Peyer's patch (tissue), 4 donors: ENCODE measurements at regions not wholly inside any gene's neighbourhood (a gene's known extent, or its start where the extent isn't known, plus 50 kb on each side); places are given as distances from the start of the nearest gene placed in this dataset.

Experiments
- DNase-seq, 3 donors: peaks; one replicate each; pipeline ENCODE4 v3.0.0-alpha.2; 2017 to 2019
- H3K27ac ChIP-seq, 4 donors: fragments of 200-600 bp; sonication (generic); one replicate each; pipeline ENCODE4 v1.5.1; 2016 to 2019
- H3K27me3 ChIP-seq, 2 donors: fragments of 200-600 bp; sonication (generic); one replicate each; pipeline ENCODE4 v1.5.1; 2019
- H3K36me3 ChIP-seq, 3 donors: fragments of 200-600 bp; sonication (generic); one replicate each; pipeline ENCODE4 v1.5.1; 2016 to 2019
- H3K4me1 ChIP-seq, 4 donors: fragments of 200-600 bp; sonication (generic); one replicate each; pipeline ENCODE4 v1.5.1; 2016 to 2019
- H3K4me3 ChIP-seq, 4 donors: fragments of 200-600 bp; sonication (generic); 1 replicate in 3 of 4; 2 replicates in 1 of 4; pipeline ENCODE4 v1.5.1; 2016 to 2019; ENCODE audit warnings: mild to moderate bottlenecking in 1 of 4
- H3K9me3 ChIP-seq, 4 donors: fragments of 200-600 bp; sonication (generic); one replicate each; pipeline ENCODE4 v1.5.1; 2016 to 2019; ENCODE audit warnings: mild to moderate bottlenecking in 1 of 4
- CTCF ChIP-seq, 6 experiments: fragments of 450-650 bp in 4 of 6; fragments of 200-600 bp in 2 of 6; sonication (generic) in 1 of 6; IDR thresholded peaks; one replicate each; pipeline ENCODE4 v1.5.1; 2017 to 2019; ENCODE audit warnings: antibody characterized with exemption in 6 of 6, mild to moderate bottlenecking in 3 of 6, moderate library complexity in 1 of 6
- POLR2A ChIP-seq, 2 donors: fragments of 450-650 bp; IDR thresholded peaks; one replicate each; pipeline ENCODE4 v1.5.1; 2017; ENCODE audit warnings: antibody characterized with exemption in 2 of 2, mild to moderate bottlenecking in 2 of 2, moderate library complexity in 2 of 2

- Histone ChIP-seq H3K9me3 (no peaks in the 10 kb centered on the region), H3K4me1 (no peaks in the 10 kb centered on the region), H3K36me3 (no peaks in the 10 kb centered on the region), H3K27ac (no peak overlapping the region), H3K27me3 (no peaks in the 10 kb centered on the region), H3K4me3 (no peak overlapping the region)
- DNase-seq: no peak
- TF ChIP-seq CTCF (IDR thresholded peaks at IDR 0.05): no peak
- no peak for TF ChIP-seq POLR2A (IDR thresholded peaks at IDR 0.05)
These were observed 132.4 kb upstream of the IRX5 start for GRCh38 chr16:54798267-54798666.

GRCh38 chr16:54796211-54796610, 134.5 kb upstream of the IRX5 start:
- no peaks in the 10 kb centered on the region for H3K27me3 ChIP-seq
- DNase-seq: no peak
- no peaks in the 10 kb centered on the region for H3K9me3 ChIP-seq
- no peak overlapping the region for H3K27ac ChIP-seq
- no peaks in the 10 kb centered on the region for H3K36me3 ChIP-seq
- H3K4me3 ChIP-seq: no peak overlapping the region
- no peaks in the 10 kb centered on the region for H3K4me1 ChIP-seq
- TF ChIP-seq CTCF (IDR thresholded peaks at IDR 0.05) (no peak), POLR2A (IDR thresholded peaks at IDR 0.05) (no peak)

- Histone ChIP-seq H3K27me3 (no peaks in the 10 kb centered on the region), H3K27ac (no peak overlapping the region), H3K36me3 (no peaks in the 10 kb centered on the region), H3K9me3 (no peaks in the 10 kb centered on the region), H3K4me3 (no peak overlapping the region), H3K4me1 (no peaks in the 10 kb centered on the region)
- TF ChIP-seq CTCF (IDR thresholded peaks at IDR 0.05) (no peak), POLR2A (IDR thresholded peaks at IDR 0.05) (no peak)
- no peak for DNase-seq
These were observed 137.9 kb upstream of the IRX5 start for GRCh38 chr16:54792811-54793210.

DNA sequence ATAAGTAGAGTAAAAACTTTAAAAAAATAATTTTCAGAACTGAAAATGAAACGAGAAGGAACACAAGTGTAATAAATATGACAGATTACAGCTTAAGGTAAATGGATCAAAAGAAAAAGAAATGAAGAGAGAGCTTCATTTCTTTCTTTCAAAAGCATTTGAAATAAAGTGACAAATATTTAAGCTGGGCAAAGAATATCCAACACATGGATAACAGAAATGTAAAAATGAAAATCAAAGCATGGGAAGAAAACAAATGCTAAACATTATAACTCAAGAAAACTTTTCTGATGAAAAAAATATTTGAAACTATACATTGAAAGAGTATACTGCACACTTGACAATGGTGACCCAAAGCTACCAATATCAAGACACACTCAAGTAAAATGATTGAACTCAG, 143.6 kb upstream of the IRX5 start:
- Histone ChIP-seq H3K4me1 (no peaks in the 10 kb centered on the region), H3K27me3 (no peaks in the 10 kb centered on the region), H3K9me3 (no peaks in the 10 kb centered on the region), H3K27ac (no peak overlapping the region), H3K36me3 (no peaks in the 10 kb centered on the region), H3K4me3 (no peak overlapping the region)
- no peak for DNase-seq
- TF ChIP-seq CTCF (IDR thresholded peaks at IDR 0.05) (no peak), POLR2A (IDR thresholded peaks at IDR 0.05) (no peak)

DNA sequence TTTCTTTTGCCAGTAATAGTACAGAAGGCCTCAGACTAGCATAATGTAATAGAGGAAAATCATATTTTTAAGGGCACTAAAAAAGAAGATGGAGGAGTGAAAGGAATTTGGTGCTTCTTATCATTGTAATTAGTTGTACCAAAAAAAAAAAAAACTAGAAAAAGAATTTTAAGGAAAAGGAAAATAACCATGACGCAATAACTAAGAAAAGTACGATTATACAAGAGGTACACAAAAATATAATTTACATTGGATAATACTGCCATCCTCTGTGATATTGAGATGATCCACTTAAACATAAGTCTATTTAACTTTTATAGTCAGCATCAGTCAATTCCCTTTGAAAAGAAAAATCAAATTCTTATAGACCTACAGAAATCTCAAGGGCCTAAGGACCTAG, 146.7 kb upstream of the IRX5 start:
- Histone ChIP-seq H3K27ac (no peak overlapping the region), H3K4me1 (no peaks in the 10 kb centered on the region), H3K4me3 (no peak overlapping the region), H3K36me3 (no peaks in the 10 kb centered on the region), H3K9me3 (no peaks in the 10 kb centered on the region), H3K27me3 (no peaks in the 10 kb centered on the region)
- TF ChIP-seq POLR2A (IDR thresholded peaks at IDR 0.05): no peak
- TF ChIP-seq CTCF (IDR thresholded peaks at IDR 0.05): no peak
- DNase-seq: no peak

DNA sequence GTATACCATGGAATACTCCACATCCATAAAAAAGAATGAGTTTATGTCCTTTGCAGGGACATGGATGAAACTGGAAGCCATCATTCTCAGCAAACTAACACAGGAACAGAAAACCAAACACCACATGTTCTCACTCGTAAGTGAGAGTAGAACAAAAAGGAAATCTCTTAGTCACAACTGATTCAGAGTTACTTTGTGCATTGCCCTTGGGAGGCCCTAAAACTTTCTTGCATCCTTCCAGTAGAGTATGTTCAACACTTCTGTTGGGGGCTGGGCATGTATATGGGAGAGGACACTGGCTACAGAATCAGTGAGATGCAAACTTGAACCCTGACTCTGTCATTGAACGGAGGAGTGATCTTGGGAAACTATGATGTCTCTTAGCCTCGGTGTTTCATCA, 147.4 kb upstream of the IRX5 start:
- no peaks in the 10 kb centered on the region for H3K4me1 ChIP-seq
- no peak for DNase-seq

More for the DNA sequence above, 147.4 kb upstream of the IRX5 start:
- Histone ChIP-seq H3K36me3 (no peaks in the 10 kb centered on the region), H3K9me3 (no peaks in the 10 kb centered on the region), H3K27me3 (no peaks in the 10 kb centered on the region), H3K4me3 (no peak overlapping the region), H3K27ac (no peak overlapping the region)
- TF ChIP-seq POLR2A (IDR thresholded peaks at IDR 0.05) (no peak), CTCF (IDR thresholded peaks at IDR 0.05) (no peak)
